HCT116 (cell line): ENCODE measurements at regions not wholly inside any gene's neighbourhood (a gene's known extent, or its start where the extent isn't known, plus 50 kb on each side); places are given as distances from the start of the nearest gene placed in this dataset.

Source experiments
- ATAC-seq: fragments of 200-7000 bp; cut with Tn5 transposase; 2 replicates; pipeline ENCODE4 v1.9.1; 2020; ENCODE audit warnings: mild to moderate bottlenecking, moderate library complexity
- BruUV-seq: library from RNA; stranded (reverse); fragments of 400-500 nt; replicated peaks from 2 replicates; lab custom pipeline; 2021; lab: Mats Ljungman, UMichigan
- CTCF ChIA-PET: fragments of 300-600 bp; sonication (Branson Sonifier 250); formaldehyde crosslinking; loops from one replicate; lab custom pipeline; 2021; ENCODE audit warnings: antibody characterized with exemption; lab: Charles Lee
- POLR2A ChIA-PET: fragments of 300-600, 350-600 bp; sonication (Branson Sonifier 250); formaldehyde crosslinking; loops from one replicate; lab custom pipeline; 2021; ENCODE audit warnings: antibody characterized with exemption; lab: Charles Lee
- RAD21 ChIA-PET, 2 experiments: fragments of 300-600 bp; sonication (Branson Sonifier 250); formaldehyde crosslinking; loops; one replicate each; lab custom pipeline; 2023; ENCODE audit warnings: low total read pairs in 2 of 2; ENCODE audit not compliant: uncharacterized antibody in 2 of 2, unreplicated experiment in 2 of 2, low non-redundant PET in 1 of 2; lab: Charles Lee
- DNase-seq: peaks from one replicate; pipeline ENCODE4 v3.0.0-alpha.2; 2010; ENCODE audit warnings: low read depth, low spot score
- H2AFZ ChIP-seq: fragments of 200-600 bp; shearing (Covaris generic), sonication (generic); 2 replicates; pipeline ENCODE4 v1.6.1; 2017; ENCODE audit warnings: low read depth, mixed run types, mixed read lengths, antibody characterized with exemption, low read length; ENCODE audit not compliant: poor library complexity, severe bottlenecking
- H3K27ac ChIP-seq: 2 replicates; pipeline ENCODE4 v1.5.1; 2012; ENCODE audit warnings: low read depth, low read length
- H3K27me3 ChIP-seq: fragments of 200-600 bp; sonication (generic); 2 replicates; pipeline ENCODE4 v1.6.1; 2016; ENCODE audit warnings: mixed run types, low read length, mixed read lengths; ENCODE audit not compliant: insufficient read depth
- H3K36me3 ChIP-seq, 2 experiments: fragments of 200-500 bp in 1 of 2; fragments of 200-600 bp in 1 of 2; sonication (Bioruptor generic) in 1 of 2; sonication (generic) in 1 of 2; 2 replicates each; pipeline versions ENCODE4 v1.5.1 to v1.6.1; 2014 to 2016; ENCODE audit warnings: low read length in 2 of 2, inconsistent platforms in 1 of 2, mixed read lengths in 1 of 2, mixed run types in 1 of 2; ENCODE audit not compliant: insufficient read depth in 2 of 2, control insufficient read depth in 1 of 2
- H3K4me1 ChIP-seq, 2 experiments: fragments of 200-600 bp in 1 of 2; sonication (generic) in 1 of 2; 2 replicates each; pipeline versions ENCODE4 v1.5.1 to v1.6.1; 2012 to 2017; ENCODE audit warnings: low read length in 2 of 2, inconsistent platforms in 1 of 2, mild to moderate bottlenecking in 1 of 2, mixed read lengths in 1 of 2, mixed run types in 1 of 2, moderate library complexity in 1 of 2; ENCODE audit not compliant: insufficient read depth in 2 of 2, control insufficient read depth in 1 of 2
- H3K4me2 ChIP-seq: fragments of 200-600 bp; sonication (generic); 2 replicates; pipeline ENCODE4 v1.6.1; 2017; ENCODE audit warnings: mixed run types, low read length, mixed read lengths
- H3K4me3 ChIP-seq, 2 experiments: fragments of 200-600 bp in 1 of 2; sonication (generic) in 1 of 2; replicated peaks in 1 of 2; 2 replicates each; pipeline ENCODE4 v1.5.1; 2011 to 2016; ENCODE audit warnings: low read length in 2 of 2, control low read depth in 1 of 2, low read depth in 1 of 2, mild to moderate bottlenecking in 1 of 2, mixed read lengths in 1 of 2, mixed run types in 1 of 2
- H3K79me2 ChIP-seq: fragments of 200-600 bp; sonication (generic); 2 replicates; pipeline ENCODE4 v1.6.1; 2017; ENCODE audit warnings: mild to moderate bottlenecking, mixed run types, low read length, moderate library complexity, mixed read lengths; ENCODE audit not compliant: insufficient read depth
- H3K9ac ChIP-seq: fragments of 200-600 bp; sonication (generic); 2 replicates; pipeline ENCODE4 v1.6.1; 2016; ENCODE audit warnings: low read length, mixed read lengths
- H3K9me2 ChIP-seq: fragments of 200-600 bp; sonication (generic), shearing (Covaris generic); 2 replicates; pipeline ENCODE4 v1.6.1; 2017; ENCODE audit warnings: mixed run types, mild to moderate bottlenecking, moderate library complexity; ENCODE audit not compliant: insufficient read depth
- H3K9me3 ChIP-seq, 2 experiments: fragments of 200-500 bp in 1 of 2; fragments of 200-600 bp in 1 of 2; sonication (Bioruptor generic) in 1 of 2; sonication (generic) in 1 of 2; 2 replicates each; pipeline ENCODE4 v1.6.1; 2014 to 2017; ENCODE audit warnings: low read length in 2 of 2, mixed read lengths in 2 of 2, inconsistent platforms in 1 of 2, low read depth in 1 of 2, mild to moderate bottlenecking in 1 of 2, mixed run types in 1 of 2, moderate library complexity in 1 of 2; ENCODE audit not compliant: control insufficient read depth in 1 of 2, insufficient read depth in 1 of 2
- H4K20me1 ChIP-seq: fragments of 200-600 bp; sonication (generic), shearing (Covaris generic); 2 replicates; pipeline ENCODE4 v1.6.1; 2017; ENCODE audit warnings: mixed run types, mild to moderate bottlenecking, moderate library complexity; ENCODE audit not compliant: insufficient read depth
- CEBPB ChIP-seq: IDR thresholded peaks from 2 replicates; pipeline ENCODE4 v1.6.1; 2012; ENCODE audit warnings: low read depth
- POLR2AphosphoS5 ChIP-seq: IDR thresholded peaks from 2 replicates; pipeline ENCODE4 v1.6.1; 2011; ENCODE audit warnings: mild to moderate bottlenecking, low read depth, low read length, moderate library complexity
- ZFX ChIP-seq: fragments of 450-650 bp; IDR thresholded peaks from 2 replicates; pipeline ENCODE4 v1.6.1; 2017
- intact Hi-C: fragments of 100-400 bp; cut with micrococcal nuclease; formaldehyde crosslinking; loops from 2 replicates; pipeline ENCODE4 v1.10.0; 2022
- TF ChIP-seq, protein P1 (sequence below): IDR thresholded peaks from 2 replicates; pipeline ENCODE4 v1.6.1; 2011; ENCODE audit warnings: mild to moderate bottlenecking, low read length, moderate library complexity; ENCODE audit not compliant: insufficient replicate concordance; ENCODE audit errors: extremely low read depth
- TF ChIP-seq, protein P2 (sequence below): IDR thresholded peaks from 2 replicates; pipeline ENCODE4 v1.6.1; 2012
- TF ChIP-seq, protein P3 (sequence below), 3 experiments: fragments of 200-600 bp in 1 of 3; sonication (generic) in 1 of 3; IDR thresholded peaks in 2 of 3; conservative IDR thresholded peaks in 1 of 3; 2 replicates each; pipeline ENCODE4 v1.5.1; 2012 to 2017; ENCODE audit warnings: low read depth in 2 of 3, low read length in 2 of 3, antibody characterized with exemption in 1 of 3, borderline replicate concordance in 1 of 3, control low read depth in 1 of 3, mild to moderate bottlenecking in 1 of 3, mixed read lengths in 1 of 3, mixed run types in 1 of 3, moderate library complexity in 1 of 3; ENCODE audit not compliant: insufficient read depth in 1 of 3
- TF ChIP-seq, protein P4 (sequence below): IDR thresholded peaks from 2 replicates; pipeline ENCODE4 v1.6.1; 2012
- TF ChIP-seq, protein P5 (sequence below): IDR thresholded peaks from 2 replicates; pipeline ENCODE4 v1.6.1; 2012; ENCODE audit warnings: low read depth

DNA sequence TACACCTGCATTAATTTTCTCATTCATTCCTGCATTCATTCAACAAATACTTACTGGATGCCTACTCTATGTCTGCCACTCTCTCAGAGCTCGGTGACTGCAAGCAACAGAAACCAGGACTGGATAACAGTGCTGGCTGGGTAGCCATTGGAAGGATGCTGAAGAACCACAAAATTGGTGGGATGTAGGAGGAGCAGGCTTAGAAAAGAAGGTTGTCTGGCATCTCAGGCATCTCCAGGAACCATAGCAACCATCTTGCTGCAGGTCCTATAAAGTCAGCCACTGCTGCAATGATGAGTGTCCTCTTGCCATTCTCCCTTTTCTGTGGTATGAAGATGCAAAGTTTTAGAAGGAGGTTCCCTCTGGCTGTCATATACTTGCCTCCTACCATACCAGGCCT, 168.6 kb downstream of the FGF18 start:
- no peaks in the 10 kb centered on the region for H3K79me2 ChIP-seq
- no TSS peak for BruUV-seq
- intact Hi-C loops, result no loop called here
- no peaks in the 10 kb centered on the region for H3K9me3 ChIP-seq
- ChIA-PET RAD21 (no interaction called here), POLR2A (no interaction called here), CTCF (no interaction called here)
- no peaks in the 10 kb centered on the region for H3K9me2 ChIP-seq
- peaks cover 4% of the 10 kb centered on the region; the same call in 1 of the 2 replicates for H3K27me3 ChIP-seq
- no peak for DNase-seq
- no peaks in the 10 kb centered on the region for H3K4me1 ChIP-seq
- no peaks in the 10 kb centered on the region for H4K20me1 ChIP-seq
- no peak overlapping the region for H3K4me2 ChIP-seq
- no peak overlapping the region for H3K27ac ChIP-seq
- TF ChIP-seq POLR2AphosphoS5 (no peak), CEBPB (no peak), ZFX (no peak)
- TF ChIP-seq, protein P1, sequence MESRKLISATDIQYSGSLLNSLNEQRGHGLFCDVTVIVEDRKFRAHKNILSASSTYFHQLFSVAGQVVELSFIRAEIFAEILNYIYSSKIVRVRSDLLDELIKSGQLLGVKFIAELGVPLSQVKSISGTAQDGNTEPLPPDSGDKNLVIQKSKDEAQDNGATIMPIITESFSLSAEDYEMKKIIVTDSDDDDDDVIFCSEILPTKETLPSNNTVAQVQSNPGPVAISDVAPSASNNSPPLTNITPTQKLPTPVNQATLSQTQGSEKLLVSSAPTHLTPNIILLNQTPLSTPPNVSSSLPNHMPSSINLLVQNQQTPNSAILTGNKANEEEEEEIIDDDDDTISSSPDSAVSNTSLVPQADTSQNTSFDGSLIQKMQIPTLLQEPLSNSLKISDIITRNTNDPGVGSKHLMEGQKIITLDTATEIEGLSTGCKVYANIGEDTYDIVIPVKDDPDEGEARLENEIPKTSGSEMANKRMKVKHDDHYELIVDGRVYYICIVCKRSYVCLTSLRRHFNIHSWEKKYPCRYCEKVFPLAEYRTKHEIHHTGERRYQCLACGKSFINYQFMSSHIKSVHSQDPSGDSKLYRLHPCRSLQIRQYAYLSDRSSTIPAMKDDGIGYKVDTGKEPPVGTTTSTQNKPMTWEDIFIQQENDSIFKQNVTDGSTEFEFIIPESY, result no peak
- TF ChIP-seq, protein P2, sequence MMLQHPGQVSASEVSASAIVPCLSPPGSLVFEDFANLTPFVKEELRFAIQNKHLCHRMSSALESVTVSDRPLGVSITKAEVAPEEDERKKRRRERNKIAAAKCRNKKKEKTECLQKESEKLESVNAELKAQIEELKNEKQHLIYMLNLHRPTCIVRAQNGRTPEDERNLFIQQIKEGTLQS, result no peak
- TF ChIP-seq, protein P3, sequence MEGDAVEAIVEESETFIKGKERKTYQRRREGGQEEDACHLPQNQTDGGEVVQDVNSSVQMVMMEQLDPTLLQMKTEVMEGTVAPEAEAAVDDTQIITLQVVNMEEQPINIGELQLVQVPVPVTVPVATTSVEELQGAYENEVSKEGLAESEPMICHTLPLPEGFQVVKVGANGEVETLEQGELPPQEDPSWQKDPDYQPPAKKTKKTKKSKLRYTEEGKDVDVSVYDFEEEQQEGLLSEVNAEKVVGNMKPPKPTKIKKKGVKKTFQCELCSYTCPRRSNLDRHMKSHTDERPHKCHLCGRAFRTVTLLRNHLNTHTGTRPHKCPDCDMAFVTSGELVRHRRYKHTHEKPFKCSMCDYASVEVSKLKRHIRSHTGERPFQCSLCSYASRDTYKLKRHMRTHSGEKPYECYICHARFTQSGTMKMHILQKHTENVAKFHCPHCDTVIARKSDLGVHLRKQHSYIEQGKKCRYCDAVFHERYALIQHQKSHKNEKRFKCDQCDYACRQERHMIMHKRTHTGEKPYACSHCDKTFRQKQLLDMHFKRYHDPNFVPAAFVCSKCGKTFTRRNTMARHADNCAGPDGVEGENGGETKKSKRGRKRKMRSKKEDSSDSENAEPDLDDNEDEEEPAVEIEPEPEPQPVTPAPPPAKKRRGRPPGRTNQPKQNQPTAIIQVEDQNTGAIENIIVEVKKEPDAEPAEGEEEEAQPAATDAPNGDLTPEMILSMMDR (IDR thresholded peaks at IDR 0.05 in 2 of 3, conservative IDR thresholded peaks at IDR 0.05 in 1 of 3; ENCODE audit: borderline replicate concordance in 1 of 3, insufficient read depth in 1 of 3, low read depth in 2 of 3, low read length in 2 of 3), result no peak
- TF ChIP-seq, protein P4, sequence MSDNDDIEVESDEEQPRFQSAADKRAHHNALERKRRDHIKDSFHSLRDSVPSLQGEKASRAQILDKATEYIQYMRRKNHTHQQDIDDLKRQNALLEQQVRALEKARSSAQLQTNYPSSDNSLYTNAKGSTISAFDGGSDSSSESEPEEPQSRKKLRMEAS, result no peak
- TF ChIP-seq, protein P5, sequence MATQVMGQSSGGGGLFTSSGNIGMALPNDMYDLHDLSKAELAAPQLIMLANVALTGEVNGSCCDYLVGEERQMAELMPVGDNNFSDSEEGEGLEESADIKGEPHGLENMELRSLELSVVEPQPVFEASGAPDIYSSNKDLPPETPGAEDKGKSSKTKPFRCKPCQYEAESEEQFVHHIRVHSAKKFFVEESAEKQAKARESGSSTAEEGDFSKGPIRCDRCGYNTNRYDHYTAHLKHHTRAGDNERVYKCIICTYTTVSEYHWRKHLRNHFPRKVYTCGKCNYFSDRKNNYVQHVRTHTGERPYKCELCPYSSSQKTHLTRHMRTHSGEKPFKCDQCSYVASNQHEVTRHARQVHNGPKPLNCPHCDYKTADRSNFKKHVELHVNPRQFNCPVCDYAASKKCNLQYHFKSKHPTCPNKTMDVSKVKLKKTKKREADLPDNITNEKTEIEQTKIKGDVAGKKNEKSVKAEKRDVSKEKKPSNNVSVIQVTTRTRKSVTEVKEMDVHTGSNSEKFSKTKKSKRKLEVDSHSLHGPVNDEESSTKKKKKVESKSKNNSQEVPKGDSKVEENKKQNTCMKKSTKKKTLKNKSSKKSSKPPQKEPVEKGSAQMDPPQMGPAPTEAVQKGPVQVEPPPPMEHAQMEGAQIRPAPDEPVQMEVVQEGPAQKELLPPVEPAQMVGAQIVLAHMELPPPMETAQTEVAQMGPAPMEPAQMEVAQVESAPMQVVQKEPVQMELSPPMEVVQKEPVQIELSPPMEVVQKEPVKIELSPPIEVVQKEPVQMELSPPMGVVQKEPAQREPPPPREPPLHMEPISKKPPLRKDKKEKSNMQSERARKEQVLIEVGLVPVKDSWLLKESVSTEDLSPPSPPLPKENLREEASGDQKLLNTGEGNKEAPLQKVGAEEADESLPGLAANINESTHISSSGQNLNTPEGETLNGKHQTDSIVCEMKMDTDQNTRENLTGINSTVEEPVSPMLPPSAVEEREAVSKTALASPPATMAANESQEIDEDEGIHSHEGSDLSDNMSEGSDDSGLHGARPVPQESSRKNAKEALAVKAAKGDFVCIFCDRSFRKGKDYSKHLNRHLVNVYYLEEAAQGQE, result no peak
- no peak overlapping the region for H3K9ac ChIP-seq
- H3K36me3 ChIP-seq, result no peaks in the 10 kb centered on the region
- H3K4me3 ChIP-seq, result no peak overlapping the region
- no peak overlapping the region for H2AFZ ChIP-seq
- no peak for ATAC-seq
